GM23338 (cell line): ENCODE measurements at regions not wholly inside any gene's neighbourhood (a gene's known extent, or its start where the extent isn't known, plus 50 kb on each side); places are given as distances from the start of the nearest gene placed in this dataset.

Experiments used
- ATAC-seq: fragments of 200-7000 bp; cut with Tn5 transposase; 3 replicates; pipeline ENCODE4 v1.9.1; 2020
- DNase-seq: peaks from one replicate; pipeline ENCODE4 v3.0.0-alpha.2; 2015; ENCODE audit warnings: low spot score
- H2AFZ ChIP-seq: fragments of 200-600 bp; sonication (generic); 2 replicates; pipeline ENCODE4 v1.8.0; 2016; ENCODE audit warnings: antibody characterized with exemption, mild to moderate bottlenecking, moderate library complexity
- H3F3A ChIP-seq: fragments of 200-600 bp; sonication (generic); replicated peaks from 2 replicates; pipeline ENCODE4 v1.8.0; 2017; ENCODE audit warnings: antibody characterized with exemption, mixed run types, low read depth
- H3K27ac ChIP-seq: fragments of 200-600 bp; sonication (generic); 2 replicates; pipeline ENCODE4 v1.6.1; 2016; ENCODE audit warnings: low read depth
- H3K27me3 ChIP-seq: fragments of 200-600 bp; sonication (generic); 2 replicates; pipeline ENCODE4 v1.8.0; 2016; ENCODE audit warnings: mild to moderate bottlenecking, mixed run types, moderate library complexity; ENCODE audit not compliant: insufficient read depth
- H3K36me3 ChIP-seq: fragments of 200-600 bp; sonication (generic); 2 replicates; pipeline ENCODE4 v1.8.0; 2016; ENCODE audit warnings: mild to moderate bottlenecking; ENCODE audit not compliant: insufficient read depth
- H3K4me1 ChIP-seq: fragments of 200-600 bp; sonication (generic); 2 replicates; pipeline ENCODE4 v1.8.0; 2016; ENCODE audit warnings: mild to moderate bottlenecking, moderate library complexity; ENCODE audit not compliant: insufficient read depth
- H3K4me2 ChIP-seq: fragments of 200-600 bp; sonication (generic); 2 replicates; pipeline ENCODE4 v1.7.1; 2017; ENCODE audit warnings: mixed run types
- H3K4me3 ChIP-seq: fragments of 200-600 bp; sonication (generic); 2 replicates; pipeline ENCODE4 v1.6.1; 2016; ENCODE audit warnings: mixed run types
- H3K79me2 ChIP-seq: fragments of 200-600 bp; sonication (generic); replicated peaks from 2 replicates; pipeline ENCODE4 v1.8.0; 2017; ENCODE audit warnings: mild to moderate bottlenecking; ENCODE audit not compliant: insufficient read depth
- H3K9me2 ChIP-seq: fragments of 200-600 bp; sonication (generic); 2 replicates; pipeline ENCODE4 v1.8.0; 2017; ENCODE audit not compliant: insufficient read depth
- H4K20me1 ChIP-seq: fragments of 200-600 bp; sonication (generic); replicated peaks from 2 replicates; pipeline ENCODE4 v1.8.0; 2017; ENCODE audit warnings: mild to moderate bottlenecking; ENCODE audit not compliant: insufficient read depth
- H3K27ac Mint-ChIP-seq: 2 replicates; pipeline ENCODE4 v1.8.0; 2020; ENCODE audit warnings: inconsistent platforms, mild to moderate bottlenecking, moderate library complexity, mixed read lengths
- H3K27me3 Mint-ChIP-seq: 3 replicates; pipeline ENCODE4 v1.8.0; 2022; ENCODE audit warnings: low read depth, mild to moderate bottlenecking, moderate library complexity, mixed read lengths, inconsistent platforms; ENCODE audit not compliant: insufficient read depth, poor library complexity
- H3K36me3 Mint-ChIP-seq: 3 replicates; pipeline ENCODE4 v1.8.0; 2021; ENCODE audit warnings: low read depth, mild to moderate bottlenecking, inconsistent platforms, moderate library complexity, mixed read lengths
- H3K4me1 Mint-ChIP-seq: 3 replicates; pipeline ENCODE4 v1.8.0; 2020; ENCODE audit warnings: mild to moderate bottlenecking, inconsistent platforms, mixed read lengths
- H3K4me3 Mint-ChIP-seq: 3 replicates; pipeline ENCODE4 v1.8.0; 2021; ENCODE audit warnings: moderate library complexity, mild to moderate bottlenecking, inconsistent platforms, mixed read lengths
- H3K9me3 Mint-ChIP-seq: 3 replicates; pipeline ENCODE4 v1.8.0; 2020; ENCODE audit warnings: moderate library complexity, mild to moderate bottlenecking, inconsistent platforms, mixed read lengths
- CREB1 ChIP-seq: fragments of 250-450 bp; sonication (Bioruptor Pico); IDR thresholded peaks from 2 replicates; pipeline ENCODE4 v1.5.0; 2020; ENCODE audit warnings: low read depth, mild to moderate bottlenecking, moderate library complexity
- EZH2 ChIP-seq: fragments of 200-600 bp; sonication (generic); IDR thresholded peaks from one replicate; pipeline ENCODE4 v1.8.0; 2017; ENCODE audit warnings: antibody characterized with exemption, mild to moderate bottlenecking, low read depth; ENCODE audit not compliant: unreplicated experiment
- JUNB ChIP-seq: IDR thresholded peaks from one replicate; pipeline ENCODE4 v1.6.1; 2016; ENCODE audit warnings: antibody characterized with exemption; ENCODE audit not compliant: unreplicated experiment
- NANOG ChIP-seq: IDR thresholded peaks from 2 replicates; pipeline ENCODE4 v1.6.1; 2016; ENCODE audit warnings: antibody characterized with exemption, borderline replicate concordance
- POLR2AphosphoS5 ChIP-seq: IDR thresholded peaks from 2 replicates; pipeline ENCODE4 v1.6.1; 2016; ENCODE audit warnings: antibody characterized with exemption, low read depth
- REST ChIP-seq: IDR thresholded peaks from one replicate; pipeline ENCODE4 v1.6.1; 2018; ENCODE audit warnings: antibody characterized with exemption; ENCODE audit not compliant: unreplicated experiment
- STAT1 ChIP-seq: IDR thresholded peaks from one replicate; pipeline ENCODE4 v1.6.1; 2016; ENCODE audit warnings: antibody characterized with exemption; ENCODE audit not compliant: unreplicated experiment
- ZNF114 ChIP-seq: fragments of 250-450 bp; sonication (Bioruptor Pico); IDR thresholded peaks from 2 replicates; pipeline ENCODE4 v1.5.0; 2020; ENCODE audit warnings: mild to moderate bottlenecking, moderate library complexity
- ZNF331 ChIP-seq: fragments of 250-450 bp; sonication (Bioruptor Pico); IDR thresholded peaks from 2 replicates; pipeline ENCODE4 v1.5.0; 2020; ENCODE audit warnings: low read depth, mild to moderate bottlenecking, moderate library complexity
- ZNF462 ChIP-seq: fragments of 250-450 bp; sonication (Bioruptor Pico); IDR thresholded peaks from 2 replicates; pipeline ENCODE4 v1.5.0; 2020; ENCODE audit warnings: mild to moderate bottlenecking, moderate library complexity

- Mint-ChIP-seq H3K27ac (no peak overlapping the region), H3K4me3 (no peak overlapping the region), H3K4me1 (peaks cover 18% of the 10 kb centered on the region), H3K9me3 (no peaks in the 10 kb centered on the region), H3K36me3 (no peaks in the 10 kb centered on the region), H3K27me3 (peaks cover 10% of the 10 kb centered on the region)
- Histone ChIP-seq H3K4me3 (no peak overlapping the region), H3F3A (no peaks in the 10 kb centered on the region), H3K27ac (no peak overlapping the region), H3K4me1 (no peaks in the 10 kb centered on the region; the same call in 1 of the 2 replicates), H3K27me3 (no peaks in the 10 kb centered on the region), H2AFZ (no peak overlapping the region), H3K4me2 (no peak overlapping the region), H3K9me2 (no peaks in the 10 kb centered on the region), H3K36me3 (no peaks in the 10 kb centered on the region), H3K79me2 (no peaks in the 10 kb centered on the region), H4K20me1 (no peaks in the 10 kb centered on the region)
- ATAC-seq (no peak), DNase-seq (no peak)
- TF ChIP-seq ZNF331, result no peak
- no peak for TF ChIP-seq NANOG
- TF ChIP-seq ZNF462 (CRISPR knock-in tag), result no peak
- TF ChIP-seq STAT1, result no peak
- TF ChIP-seq CREB1 (CRISPR knock-in tag), result no peak
- no peak for TF ChIP-seq REST
- no peak for TF ChIP-seq EZH2
- no peak for TF ChIP-seq ZNF114 (CRISPR knock-in tag)
- TF ChIP-seq POLR2AphosphoS5, result no peak
- TF ChIP-seq JUNB, result no peak
Observed at GRCh38 chr10:78898341-78899097, 170.2 kb upstream of the ZMIZ1 start.
